ENCODE measurements at regions not wholly inside any gene's neighbourhood (a gene's known extent, or its start where the extent isn't known, plus 50 kb on each side); places are given as distances from the start of the nearest gene placed in this dataset.

DNA sequence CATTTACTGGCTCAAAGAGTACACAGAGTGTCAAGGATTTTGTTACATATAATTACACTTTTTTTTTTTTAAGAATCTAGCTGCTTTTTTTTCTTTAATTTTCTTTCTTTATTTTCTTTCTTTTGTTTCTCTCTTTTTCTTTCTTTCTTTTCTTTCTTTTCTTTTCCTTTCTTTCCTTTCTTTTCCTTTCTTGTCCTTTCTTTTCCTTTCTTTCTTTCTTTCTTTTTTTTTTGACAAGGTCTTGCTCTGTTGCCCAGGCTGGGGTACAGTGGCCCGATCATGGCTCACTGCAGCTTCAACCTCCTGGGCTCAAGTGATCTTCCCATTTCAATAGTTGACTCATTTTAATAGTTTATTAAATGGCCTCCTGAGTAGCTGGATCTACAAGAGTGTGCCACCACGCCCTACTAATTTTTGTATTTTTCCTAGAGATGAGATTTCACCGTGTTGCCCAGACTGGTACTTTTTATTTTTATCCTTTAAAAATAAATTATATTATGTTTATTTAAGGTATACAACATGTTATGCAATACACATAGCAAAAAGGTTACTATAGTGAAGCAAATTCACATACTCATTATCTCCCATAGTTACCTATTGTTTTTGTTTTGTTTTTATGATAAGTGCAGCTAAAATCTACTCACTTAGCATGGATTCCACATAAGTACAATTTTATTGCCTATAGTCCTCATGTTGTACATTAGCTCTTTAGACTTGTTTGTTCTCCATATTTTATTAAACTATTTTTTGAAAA, 381.5 kb upstream of the KLF4 start:
- Histone ChIP-seq H4K20me1 (replicated peaks; ENCODE audit: control insufficient read depth, extremely low read depth, insufficient read depth, low read length) (no peaks in the 10 kb centered on the region), H3K4me3 (replicated peaks in 1 of 3; ENCODE audit: insufficient read depth in 1 of 3, low read depth in 1 of 3, low read length in 3 of 3) (no peak overlapping the region), H3K27ac (ENCODE audit: insufficient read depth, low read depth, low read length) (no peak overlapping the region), H3K36me3 (ENCODE audit: control insufficient read depth in 2 of 2, extremely low read depth in 1 of 2, insufficient read depth in 2 of 2, low read length in 2 of 2) (no peaks in the 10 kb centered on the region), H3K9me3 (replicated peaks; ENCODE audit: control insufficient read depth, insufficient read depth, low read length) (no peaks in the 10 kb centered on the region), H3K9me1 (replicated peaks; ENCODE audit: control insufficient read depth, extremely low read depth, insufficient read depth, low read length) (no peaks in the 10 kb centered on the region), H3K27me3 (ENCODE audit: control insufficient read depth in 2 of 2, insufficient read depth in 2 of 2, low read length in 2 of 2) (peaks cover 0 to 2% of the 10 kb centered on the region in 2 experiments), H3K79me2 (ENCODE audit: control insufficient read depth, insufficient read depth, low read length) (no peaks in the 10 kb centered on the region), H3K9ac (replicated peaks; ENCODE audit: extremely low read depth, insufficient read depth, low read length) (no peak overlapping the region), H3K4me2 (ENCODE audit: insufficient read depth, low read length) (no peak overlapping the region), H3K4me1 (ENCODE audit: control insufficient read depth, extremely low read depth, insufficient read depth, low read length) (no peaks in the 10 kb centered on the region), H2AFZ (ENCODE audit: low read depth, low read length) (no peak overlapping the region)
- dilution Hi-C loops (cut with MboI; ENCODE audit: extremely low pct_ligation_motif_present, low sequenced_read_pairs) (no loop called here), intact Hi-C loops (cut with micrococcal nuclease) (no loop called here)
- ChIA-PET CTCF (no interaction called here), POLR2A (no interaction called here)
- no peak for TF ChIP-seq EZH2 (IDR thresholded peaks at IDR 0.05; ENCODE audit: borderline replicate concordance, low read depth, low read length, severe bottlenecking)
- TF ChIP-seq, protein P1, sequence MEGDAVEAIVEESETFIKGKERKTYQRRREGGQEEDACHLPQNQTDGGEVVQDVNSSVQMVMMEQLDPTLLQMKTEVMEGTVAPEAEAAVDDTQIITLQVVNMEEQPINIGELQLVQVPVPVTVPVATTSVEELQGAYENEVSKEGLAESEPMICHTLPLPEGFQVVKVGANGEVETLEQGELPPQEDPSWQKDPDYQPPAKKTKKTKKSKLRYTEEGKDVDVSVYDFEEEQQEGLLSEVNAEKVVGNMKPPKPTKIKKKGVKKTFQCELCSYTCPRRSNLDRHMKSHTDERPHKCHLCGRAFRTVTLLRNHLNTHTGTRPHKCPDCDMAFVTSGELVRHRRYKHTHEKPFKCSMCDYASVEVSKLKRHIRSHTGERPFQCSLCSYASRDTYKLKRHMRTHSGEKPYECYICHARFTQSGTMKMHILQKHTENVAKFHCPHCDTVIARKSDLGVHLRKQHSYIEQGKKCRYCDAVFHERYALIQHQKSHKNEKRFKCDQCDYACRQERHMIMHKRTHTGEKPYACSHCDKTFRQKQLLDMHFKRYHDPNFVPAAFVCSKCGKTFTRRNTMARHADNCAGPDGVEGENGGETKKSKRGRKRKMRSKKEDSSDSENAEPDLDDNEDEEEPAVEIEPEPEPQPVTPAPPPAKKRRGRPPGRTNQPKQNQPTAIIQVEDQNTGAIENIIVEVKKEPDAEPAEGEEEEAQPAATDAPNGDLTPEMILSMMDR (IDR thresholded peaks at IDR 0.05; ENCODE audit: extremely low read depth in 1 of 2, insufficient read depth in 1 of 2, low read depth in 1 of 2, low read length in 2 of 2), result no peak
- TF ChIP-seq MYC (IDR thresholded peaks at IDR 0.05; ENCODE audit: low read depth, low read length), result no peak
- TF ChIP-seq FOS (IDR thresholded peaks at IDR 0.05; ENCODE audit: borderline replicate concordance, insufficient read depth, low read length), result no peak
- TF ChIP-seq POLR2AphosphoS5 (IDR thresholded peaks at IDR 0.05; ENCODE audit: insufficient read depth, low read depth, low read length), result no peak
- TF ChIP-seq, protein P2, sequence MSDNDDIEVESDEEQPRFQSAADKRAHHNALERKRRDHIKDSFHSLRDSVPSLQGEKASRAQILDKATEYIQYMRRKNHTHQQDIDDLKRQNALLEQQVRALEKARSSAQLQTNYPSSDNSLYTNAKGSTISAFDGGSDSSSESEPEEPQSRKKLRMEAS (IDR thresholded peaks at IDR 0.05; ENCODE audit: insufficient read depth, insufficient read length), result no peak
- TF ChIP-seq GATA2 (IDR thresholded peaks at IDR 0.05; ENCODE audit: insufficient read depth, insufficient read length, low read depth, low read length), result no peak
- no peak for TF ChIP-seq JUN (IDR thresholded peaks at IDR 0.05; ENCODE audit: borderline replicate concordance, insufficient read depth, insufficient read length, low read depth)
- no peak for TF ChIP-seq POLR2A (IDR thresholded peaks at IDR 0.05; ENCODE audit: low read depth, low read length)
- no TSS peak for BruUV-seq (replicated peaks)
- FAIRE-seq (no peak), DNase-seq (ENCODE audit: low read depth, low spot score) (no peak)

All from endothelial cell of umbilical vein (primary cell).